ENCODE measurements at regions not wholly inside any gene's neighbourhood (a gene's known extent, or its start where the extent isn't known, plus 50 kb on each side); places are given as distances from the start of the nearest gene placed in this dataset.

DNA sequence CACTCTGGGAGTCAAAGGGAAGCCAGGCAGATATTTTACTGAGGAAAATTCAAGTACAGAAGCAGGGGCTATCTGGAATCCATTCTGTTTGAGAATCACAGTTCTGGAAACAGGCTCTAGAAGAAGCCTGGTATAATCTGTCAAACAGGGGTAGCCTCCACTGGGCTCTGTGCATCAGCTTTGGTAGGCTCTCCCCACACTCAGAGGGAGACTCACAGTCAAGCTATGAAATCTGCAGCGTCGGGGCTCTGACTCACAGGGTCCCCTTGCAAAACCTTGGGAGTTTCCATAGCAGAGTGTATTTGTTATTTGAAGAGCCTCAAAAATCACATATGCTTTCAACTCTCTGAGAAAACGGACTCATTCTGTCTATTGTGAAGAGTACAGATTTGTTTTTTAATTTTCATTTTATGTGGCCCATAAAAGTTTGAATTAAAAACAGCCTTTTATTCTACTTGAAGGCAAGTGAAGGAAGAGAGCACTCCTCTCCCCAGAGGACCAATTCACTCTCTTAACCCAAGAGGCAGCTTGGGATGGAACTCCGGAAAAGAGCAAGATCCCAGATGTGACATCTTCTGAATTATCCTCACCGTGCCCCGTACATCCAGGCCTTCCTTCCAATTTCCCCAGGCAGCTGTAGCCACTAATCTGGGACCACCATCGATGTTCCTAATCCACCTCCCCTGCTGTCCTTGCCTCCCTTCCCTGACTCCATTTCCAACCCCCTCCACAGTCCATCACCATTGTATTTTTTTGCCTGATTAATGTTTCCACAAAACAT, 590.9 kb upstream of the MGMT start:
- H3K4me3 ChIP-seq (ENCODE audit: low read length) = no peak overlapping the region
- no peak overlapping the region for H3K9ac ChIP-seq (ENCODE audit: low read length)
- H2AFZ ChIP-seq (ENCODE audit: low read depth, low read length) = no peak overlapping the region
- no peaks in the 10 kb centered on the region for H3K27me3 ChIP-seq (ENCODE audit: insufficient read depth, low read depth, low read length)
- H3K79me2 ChIP-seq (replicated peaks; ENCODE audit: insufficient read depth, low read length) = no peaks in the 10 kb centered on the region
- H3F3A ChIP-seq (ENCODE audit: insufficient read depth, low read length, poor library complexity, severe bottlenecking) = no peaks in the 10 kb centered on the region
- no peak overlapping the region for H3K27ac ChIP-seq (ENCODE audit: low read length)
- TF ChIP-seq REST (IDR thresholded peaks at IDR 0.05; ENCODE audit: borderline replicate concordance) (no peak), EZH2 (IDR thresholded peaks at IDR 0.05; ENCODE audit: borderline replicate concordance, insufficient read depth, low read length, poor library complexity, severe bottlenecking) (no peak), EP300 (conservative IDR thresholded peaks at IDR 0.05; ENCODE audit: poor library complexity, severe bottlenecking) (no peak), SMC3 (conservative IDR thresholded peaks at IDR 0.05; ENCODE audit: poor library complexity) (no peak), MXI1 (conservative IDR thresholded peaks at IDR 0.05; ENCODE audit: poor library complexity, severe bottlenecking) (no peak)
- no peaks in the 10 kb centered on the region for H3K36me3 ChIP-seq (ENCODE audit: insufficient read depth, low read length)
- no peaks in the 10 kb centered on the region for H3K9me3 ChIP-seq (ENCODE audit: low read length)
- no peak overlapping the region for H3K4me2 ChIP-seq (ENCODE audit: low read length)
- H4K20me1 ChIP-seq (ENCODE audit: insufficient read depth) = no peaks in the 10 kb centered on the region
- H3K9me2 ChIP-seq (ENCODE audit: insufficient read depth, low read length) = no peaks in the 10 kb centered on the region

- no peaks in the 10 kb centered on the region for H4K20me1 ChIP-seq (ENCODE audit: insufficient read depth)
- H3K27ac ChIP-seq (ENCODE audit: low read length) = no peak overlapping the region
- no peaks in the 10 kb centered on the region for H3K9me2 ChIP-seq (ENCODE audit: insufficient read depth, low read length)
- no peak overlapping the region for H3K4me3 ChIP-seq (ENCODE audit: low read length)
- H3K9me3 ChIP-seq (ENCODE audit: low read length) = no peaks in the 10 kb centered on the region
- H3K79me2 ChIP-seq (replicated peaks; ENCODE audit: insufficient read depth, low read length) = no peaks in the 10 kb centered on the region
- TF ChIP-seq REST (IDR thresholded peaks at IDR 0.05; ENCODE audit: borderline replicate concordance) (no peak), TAF1 (IDR thresholded peaks at IDR 0.05; ENCODE audit: low read depth) (no peak), POLR2AphosphoS5 (IDR thresholded peaks at IDR 0.05) (no peak), SMC3 (conservative IDR thresholded peaks at IDR 0.05; ENCODE audit: poor library complexity) (no peak), CTCF (IDR thresholded peaks at IDR 0.05; ENCODE audit: poor library complexity, severe bottlenecking) (no peak), EP300 (conservative IDR thresholded peaks at IDR 0.05; ENCODE audit: poor library complexity, severe bottlenecking) (no peak), RAD21 (conservative IDR thresholded peaks at IDR 0.05) (no peak), EZH2 (IDR thresholded peaks at IDR 0.05; ENCODE audit: borderline replicate concordance, insufficient read depth, low read length, poor library complexity, severe bottlenecking) (no peak), MXI1 (conservative IDR thresholded peaks at IDR 0.05; ENCODE audit: poor library complexity, severe bottlenecking) (no peak)
- no peak overlapping the region for H3K9ac ChIP-seq (ENCODE audit: low read length)
- no peaks in the 10 kb centered on the region for H3K36me3 ChIP-seq (ENCODE audit: insufficient read depth, low read length)
- no peak overlapping the region for H3K4me2 ChIP-seq (ENCODE audit: low read length)
- H3K27me3 ChIP-seq (ENCODE audit: insufficient read depth, low read depth, low read length) = no peaks in the 10 kb centered on the region
- no peaks in the 10 kb centered on the region for H3F3A ChIP-seq (ENCODE audit: insufficient read depth, low read length, poor library complexity, severe bottlenecking)
- H2AFZ ChIP-seq (ENCODE audit: low read depth, low read length) = no peak overlapping the region
Observed at GRCh38 chr10:128877141-128877540, 589.9 kb upstream of the MGMT start.
